Neural progenitor cell (in vitro differentiated cells): ENCODE measurements at regions not wholly inside any gene's neighbourhood (a gene's known extent, or its start where the extent isn't known, plus 50 kb on each side); places are given as distances from the start of the nearest gene placed in this dataset.

ENCODE experiments used
- EZH2 ChIP-seq: fragments of 200-600 bp; sonication (generic); IDR thresholded peaks from 2 replicates; pipeline ENCODE4 v1.6.1; 2017; ENCODE audit warnings: antibody characterized with exemption, mild to moderate bottlenecking, moderate library complexity
- EZH2phosphoT487 ChIP-seq: fragments of 200-600 bp; sonication (generic); IDR thresholded peaks from 2 replicates; pipeline ENCODE4 v1.6.1; 2017; ENCODE audit warnings: antibody characterized with exemption
- TF ChIP-seq, protein P1 (sequence below): fragments of 200-600 bp; sonication (generic); IDR thresholded peaks from 2 replicates; pipeline ENCODE4 v1.5.1; 2017; ENCODE audit warnings: antibody characterized with exemption, mild to moderate bottlenecking

- TF ChIP-seq, protein P1, sequence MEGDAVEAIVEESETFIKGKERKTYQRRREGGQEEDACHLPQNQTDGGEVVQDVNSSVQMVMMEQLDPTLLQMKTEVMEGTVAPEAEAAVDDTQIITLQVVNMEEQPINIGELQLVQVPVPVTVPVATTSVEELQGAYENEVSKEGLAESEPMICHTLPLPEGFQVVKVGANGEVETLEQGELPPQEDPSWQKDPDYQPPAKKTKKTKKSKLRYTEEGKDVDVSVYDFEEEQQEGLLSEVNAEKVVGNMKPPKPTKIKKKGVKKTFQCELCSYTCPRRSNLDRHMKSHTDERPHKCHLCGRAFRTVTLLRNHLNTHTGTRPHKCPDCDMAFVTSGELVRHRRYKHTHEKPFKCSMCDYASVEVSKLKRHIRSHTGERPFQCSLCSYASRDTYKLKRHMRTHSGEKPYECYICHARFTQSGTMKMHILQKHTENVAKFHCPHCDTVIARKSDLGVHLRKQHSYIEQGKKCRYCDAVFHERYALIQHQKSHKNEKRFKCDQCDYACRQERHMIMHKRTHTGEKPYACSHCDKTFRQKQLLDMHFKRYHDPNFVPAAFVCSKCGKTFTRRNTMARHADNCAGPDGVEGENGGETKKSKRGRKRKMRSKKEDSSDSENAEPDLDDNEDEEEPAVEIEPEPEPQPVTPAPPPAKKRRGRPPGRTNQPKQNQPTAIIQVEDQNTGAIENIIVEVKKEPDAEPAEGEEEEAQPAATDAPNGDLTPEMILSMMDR, result no peak
- TF ChIP-seq EZH2phosphoT487 (no peak), EZH2 (no peak)
These were observed 234.0 kb downstream of the ETNK1 start for GRCh38 chr12:22858849-22859570.
